IPS DF 4.7 (cell line): ENCODE measurements at regions not wholly inside any gene's neighbourhood (a gene's known extent, or its start where the extent isn't known, plus 50 kb on each side); places are given as distances from the start of the nearest gene placed in this dataset.
"Not testable (repeated sequence)": the region's sequence is repeated elsewhere in the genome, so short reads cannot be mapped to it uniquely, and the experiment has no call there.

Experiments
- DNase-seq: peaks from one replicate; pipeline ENCODE4 v3.0.0-alpha.2; 2013; ENCODE audit warnings: low spot score; ENCODE audit errors: extremely low read depth

DNA sequence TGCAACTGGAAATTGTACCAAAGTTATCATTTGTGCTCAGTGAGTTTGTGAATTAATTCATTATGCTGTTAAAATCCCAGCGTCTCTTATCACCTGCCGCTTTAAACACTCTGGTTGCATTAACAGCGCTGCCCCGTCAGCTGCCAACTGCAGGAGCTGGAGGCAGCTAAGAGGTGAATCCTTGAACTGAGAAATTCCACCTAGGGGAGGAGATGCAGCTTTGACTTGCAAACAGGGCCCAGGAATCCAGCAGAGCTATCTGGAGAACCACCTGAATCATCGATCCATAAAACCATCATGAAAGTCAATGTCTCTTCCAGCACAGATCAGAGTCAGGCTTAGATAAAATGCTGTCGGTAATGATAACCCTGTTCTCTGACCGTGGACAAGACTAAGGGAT is 140.7 kb upstream of the PTBP2 start:
- no peak for DNase-seq

DNA sequence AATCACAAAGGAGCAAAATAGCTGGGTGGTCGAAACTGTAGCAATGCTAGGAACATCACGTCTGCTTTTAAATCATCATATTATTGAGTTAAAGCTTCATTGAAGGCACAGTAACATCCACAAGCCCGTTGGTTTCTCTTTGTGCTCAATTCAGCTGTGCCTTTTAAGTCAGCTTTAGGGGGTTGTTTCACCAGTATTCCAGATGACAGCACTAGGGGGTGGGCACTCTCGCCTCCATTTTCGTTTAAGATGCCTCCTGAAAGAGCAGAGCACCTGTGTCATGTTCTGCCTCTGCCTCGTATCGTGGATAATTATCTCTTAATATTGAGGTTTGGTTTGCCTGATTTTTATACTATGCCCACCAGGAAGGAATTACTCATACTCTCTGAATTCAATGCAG is 139.8 kb upstream of the PTBP2 start:
- no peak for DNase-seq

DNA sequence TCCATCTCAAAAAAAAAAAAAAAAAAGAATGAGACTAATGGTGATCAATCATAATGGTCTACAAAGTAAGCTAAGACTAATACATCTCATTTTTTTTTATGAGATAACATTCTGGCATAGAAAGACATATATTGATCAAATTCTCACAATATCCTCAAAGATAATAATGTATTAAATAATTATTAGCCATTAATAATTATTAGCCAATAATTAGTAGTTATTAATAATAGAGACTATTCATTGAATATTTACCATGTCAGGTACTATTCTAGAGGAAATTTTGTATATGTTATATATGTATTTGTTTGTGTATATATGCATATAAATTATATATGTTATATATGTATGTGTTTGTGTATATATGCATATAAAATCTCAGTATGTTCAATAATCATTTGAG is 137.7 kb upstream of the PTBP2 start:
- DNase-seq: no peak

DNA sequence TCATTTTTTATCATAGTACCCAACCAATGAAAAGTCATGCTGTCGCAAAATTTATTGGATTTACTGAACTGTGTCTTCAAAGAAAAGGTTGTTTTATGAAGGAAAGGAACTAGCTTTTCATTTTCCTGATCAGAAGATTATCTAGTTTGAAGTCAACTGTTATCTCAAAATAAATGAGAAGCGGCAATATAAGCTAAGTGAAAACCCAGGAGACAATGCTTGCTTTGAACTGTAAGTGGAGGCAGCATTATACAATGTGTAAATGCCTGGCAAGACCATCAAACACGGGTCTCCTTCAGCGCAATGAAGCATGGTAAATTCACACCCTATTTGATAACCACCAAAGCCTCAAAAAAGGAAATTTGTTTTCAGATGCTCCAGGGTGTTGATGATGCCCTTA is 134.4 kb upstream of the PTBP2 start:
- no peak for DNase-seq

DNA sequence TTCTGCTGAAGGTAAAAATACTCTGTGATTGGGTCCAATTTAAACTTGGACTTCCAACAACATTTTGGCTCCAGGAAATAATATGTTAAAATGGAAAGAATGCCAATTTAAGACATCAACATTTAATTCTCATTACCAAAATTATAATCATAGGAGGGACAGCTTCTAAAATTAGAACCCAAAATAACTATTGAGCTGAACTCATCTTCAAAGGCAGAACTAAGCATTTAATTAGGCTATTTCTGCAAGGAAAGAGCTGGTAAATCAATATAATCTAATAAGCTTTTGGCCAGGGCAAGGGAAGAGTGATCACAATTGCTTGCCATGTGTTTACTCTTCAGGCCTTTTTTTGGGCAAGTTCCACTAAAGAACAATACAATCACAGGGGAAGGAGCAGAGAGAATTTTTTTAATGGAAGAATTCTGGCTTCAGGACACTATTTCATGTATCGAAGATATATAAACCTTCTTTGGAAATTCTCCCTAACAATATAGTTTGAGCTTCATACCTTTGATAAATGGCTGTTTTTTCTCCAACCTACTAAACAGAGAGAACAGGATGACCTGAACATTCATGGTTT is 133.1 kb upstream of the PTBP2 start:
- no peak for DNase-seq

DNA sequence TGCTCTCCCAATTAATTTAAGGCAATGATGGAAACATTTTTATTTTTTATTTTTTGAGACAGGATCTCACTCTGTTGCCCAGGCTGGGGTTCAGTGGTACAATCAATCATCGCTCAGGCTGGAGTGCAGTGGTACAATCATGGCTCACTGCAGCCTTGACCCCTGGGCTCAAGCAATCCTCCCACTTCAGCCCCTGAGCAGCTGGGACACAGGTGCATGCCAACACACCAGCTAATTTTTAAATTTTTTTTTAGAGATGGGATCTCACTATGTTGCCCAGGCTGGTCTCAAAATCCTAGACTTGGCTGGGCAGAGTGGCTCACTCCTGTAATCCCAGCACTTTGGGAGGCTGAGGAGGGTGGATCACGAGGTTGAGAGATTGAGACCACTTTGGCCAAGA is 126.1 kb upstream of the PTBP2 start:
- DNase-seq: not testable (repeated sequence)

DNA sequence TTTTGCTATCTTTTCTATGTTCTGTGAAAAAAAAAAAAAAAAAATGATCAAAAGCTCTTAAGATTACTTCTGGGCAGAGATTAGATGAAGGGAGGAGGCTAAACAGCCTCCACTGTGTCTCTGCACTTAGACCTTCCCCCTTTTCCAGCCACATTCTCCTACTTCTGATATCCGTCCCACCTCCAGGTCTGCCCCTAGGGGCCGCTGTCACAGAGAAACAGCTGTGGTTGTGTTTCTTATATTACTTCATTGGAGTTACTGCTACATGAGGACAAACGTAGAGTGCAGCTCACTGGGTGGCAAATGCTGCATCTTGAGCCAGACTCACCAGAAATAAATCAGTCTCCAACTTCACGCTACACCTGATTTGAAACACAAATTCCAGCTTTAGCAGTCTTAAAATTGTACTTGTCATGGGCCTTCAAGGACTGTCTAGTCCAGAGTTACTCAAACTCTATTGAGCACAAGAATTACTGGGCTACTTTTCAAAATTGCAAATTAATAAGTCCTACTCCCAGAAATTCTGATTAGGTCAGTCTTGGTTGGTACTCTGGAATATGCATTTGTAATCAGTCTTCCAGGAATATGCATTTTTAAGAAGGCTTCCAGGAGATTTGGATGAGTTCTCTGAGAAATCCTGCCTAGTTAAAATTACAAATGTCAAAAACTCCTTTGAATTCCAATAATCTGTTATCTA is 125.2 kb upstream of the PTBP2 start:
- peak; percentile 66 for DNase-seq

DNA sequence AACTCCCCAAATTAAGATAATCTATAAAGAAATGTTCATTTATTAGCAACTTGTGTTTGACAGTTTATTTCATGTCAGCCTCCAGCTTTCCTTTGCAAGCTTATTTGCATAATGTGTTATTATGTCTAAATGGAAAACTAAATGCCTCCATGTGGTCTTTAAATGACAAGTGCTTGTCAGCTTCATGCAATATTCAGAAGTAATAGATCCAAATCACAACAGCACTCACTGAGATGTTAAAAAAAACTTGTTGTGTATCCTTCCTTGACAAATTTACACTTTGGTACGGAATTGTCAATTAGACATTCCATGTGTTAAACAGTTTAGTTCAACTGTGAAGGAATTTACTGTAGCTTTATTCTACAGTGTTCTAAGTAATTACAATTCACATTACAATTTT is 124.4 kb upstream of the PTBP2 start:
- no peak for DNase-seq

DNA sequence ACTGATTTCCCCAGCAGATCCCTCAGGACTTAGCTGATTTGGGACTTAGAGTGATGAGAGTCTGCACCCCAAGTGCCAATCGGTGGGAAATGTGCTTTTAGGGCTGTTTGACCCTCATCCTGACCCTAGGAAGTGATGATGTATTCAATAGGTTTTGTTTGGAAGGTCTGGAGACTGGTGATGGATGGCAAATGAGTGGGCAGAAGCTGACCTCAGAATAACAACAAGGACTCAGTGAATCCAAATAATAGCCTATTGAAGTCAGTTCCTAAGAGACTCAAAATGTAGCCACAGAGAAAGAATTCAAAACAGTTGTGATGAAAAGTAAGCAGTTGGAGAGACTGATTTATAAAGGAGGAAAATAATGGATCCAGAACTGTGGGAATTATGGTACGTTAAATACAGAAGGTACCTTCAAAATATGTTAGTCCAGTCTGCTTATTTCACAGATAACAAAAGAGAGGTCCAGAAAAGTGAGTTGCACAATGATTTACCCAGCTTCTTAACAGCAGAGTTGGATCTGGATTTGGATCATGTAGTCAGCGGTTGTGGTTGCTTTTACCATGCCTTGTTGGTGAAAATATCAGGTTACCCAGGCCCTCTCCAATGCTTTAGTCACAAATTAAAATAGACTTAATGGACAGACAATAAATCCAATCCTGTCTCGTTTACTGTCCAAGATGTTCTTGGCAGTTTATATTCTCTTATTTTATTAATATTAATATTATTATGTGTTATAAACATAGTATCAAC is 123.0 kb upstream of the PTBP2 start:
- no peak for DNase-seq

DNA sequence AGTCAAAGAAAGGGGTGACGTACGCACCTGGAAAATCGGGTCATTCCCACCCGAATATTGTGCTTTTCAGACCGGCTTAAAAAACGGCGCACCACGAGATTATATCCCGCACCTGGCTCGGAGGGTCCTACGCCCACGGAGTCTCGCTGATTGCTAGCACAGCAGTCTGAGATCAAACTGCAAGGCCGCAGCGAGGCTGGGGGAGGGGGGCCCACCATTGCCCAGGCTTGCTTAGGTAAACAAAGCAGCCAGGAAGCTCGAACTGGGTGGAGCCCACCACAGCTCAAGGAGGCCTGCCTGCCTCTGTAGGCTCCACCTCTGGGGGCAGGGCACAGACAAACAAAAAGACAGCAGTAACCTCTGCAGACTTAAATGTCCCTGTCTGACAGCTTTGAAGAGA is 117.0 kb upstream of the PTBP2 start:
- DNase-seq: not testable (repeated sequence)

DNA sequence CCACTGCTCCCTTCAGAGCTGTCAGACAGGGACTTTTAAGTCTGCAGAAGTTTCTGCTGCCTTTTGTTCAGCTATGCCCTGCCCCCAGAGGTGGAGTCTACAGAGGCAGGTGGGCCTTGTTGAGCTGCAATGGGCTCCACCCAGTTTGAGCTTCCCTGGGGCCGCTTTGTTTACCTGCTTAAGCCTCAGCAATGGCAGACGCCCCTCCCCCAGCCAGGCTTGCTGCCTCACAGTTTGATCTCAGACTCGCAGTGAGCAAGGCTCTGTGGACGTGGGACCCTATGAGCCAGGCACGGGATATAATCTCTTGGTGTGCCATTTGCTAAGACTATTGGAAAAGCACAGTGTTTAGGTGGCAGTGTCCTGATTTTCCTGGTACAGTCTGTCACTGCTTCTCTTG is 104.2 kb upstream of the PTBP2 start:
- DNase-seq: not testable (repeated sequence)

DNA sequence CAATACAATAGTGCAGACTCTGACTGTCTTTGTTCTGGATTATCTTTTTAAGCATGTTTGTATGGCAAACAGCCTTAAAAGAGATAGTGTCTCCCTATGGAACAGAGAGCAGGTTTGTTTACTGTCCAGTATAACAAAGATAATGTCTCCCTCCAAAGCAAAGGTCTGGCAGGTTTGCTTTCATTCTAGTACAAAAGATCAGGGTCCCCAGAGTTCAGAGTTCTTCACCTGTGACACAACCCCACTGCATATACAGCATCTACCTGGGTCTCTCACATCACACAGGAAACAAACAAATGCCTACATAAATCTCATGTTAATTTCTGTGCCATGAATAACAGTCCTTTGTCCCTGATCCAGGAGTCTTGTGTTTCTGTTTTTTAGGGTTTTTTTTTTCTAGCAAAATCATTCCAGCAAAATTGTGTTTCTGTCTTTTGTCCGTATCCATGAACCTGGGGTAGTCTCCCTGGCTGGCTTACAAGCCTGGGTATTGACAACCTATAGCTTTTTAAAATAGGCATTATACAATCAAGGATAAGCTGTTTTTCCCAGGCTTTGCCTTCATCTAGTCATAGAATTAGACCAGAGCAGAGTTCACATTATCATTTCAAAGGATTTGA is 89.4 kb upstream of the PTBP2 start:
- no peak for DNase-seq

DNA sequence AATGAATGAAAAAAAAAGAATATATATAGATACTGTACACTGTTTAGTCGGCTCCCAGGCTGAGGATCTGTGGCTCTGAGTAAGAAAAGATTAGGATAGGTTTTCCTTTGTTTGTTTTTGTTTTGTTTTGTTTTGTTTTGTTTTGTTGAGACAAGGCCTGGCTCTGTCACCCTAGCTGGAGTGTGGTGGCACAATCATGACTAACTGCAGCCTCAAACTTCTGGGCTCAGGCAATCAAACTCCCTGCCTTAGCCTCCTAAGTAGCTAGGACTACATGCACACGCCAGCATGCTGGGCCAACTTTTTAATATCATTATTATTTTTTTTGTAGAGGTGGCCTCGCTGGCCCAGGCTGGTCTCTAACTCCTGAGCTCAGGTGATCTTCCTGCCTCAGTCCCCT is 87.9 kb upstream of the PTBP2 start:
- no peak for DNase-seq

DNA sequence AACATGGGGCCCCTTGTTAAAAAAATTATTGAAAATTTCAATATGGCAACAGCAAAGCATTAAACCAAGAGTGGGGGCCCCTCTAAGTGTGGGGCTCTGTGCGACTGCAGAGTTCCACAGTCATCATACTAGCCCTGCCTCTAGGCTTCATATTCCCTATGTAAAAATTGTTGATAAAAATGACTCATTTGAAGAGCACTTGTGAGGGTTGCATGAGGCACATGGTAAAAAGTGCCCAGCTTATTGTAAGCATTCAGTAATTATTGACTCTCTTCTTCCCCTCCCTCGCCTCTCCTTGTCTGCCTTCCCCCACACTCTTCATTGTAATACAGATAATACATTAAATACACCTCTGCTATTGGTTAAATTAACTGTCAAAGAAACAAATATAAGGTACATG is 86.7 kb upstream of the PTBP2 start:
- DNase-seq: no peak

DNA sequence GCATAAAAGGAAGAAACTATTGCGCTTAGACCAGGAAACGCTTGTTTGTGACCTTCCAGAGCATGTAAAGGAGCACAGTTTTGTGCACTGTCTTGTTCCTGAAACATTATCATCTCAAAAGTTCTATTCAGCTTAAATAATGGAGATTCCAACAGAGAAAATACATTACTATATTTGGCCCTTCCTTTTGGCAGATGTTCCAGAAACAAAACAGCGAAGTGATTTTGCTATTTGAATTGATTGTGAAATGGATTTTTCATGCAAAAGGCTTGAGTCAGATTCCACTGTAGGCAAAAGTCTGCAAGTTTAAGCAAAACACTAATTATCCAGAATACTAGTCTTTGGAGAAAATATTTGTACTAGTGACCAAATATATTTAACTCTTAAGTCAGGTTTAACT is 80.3 kb upstream of the PTBP2 start:
- no peak for DNase-seq

DNA sequence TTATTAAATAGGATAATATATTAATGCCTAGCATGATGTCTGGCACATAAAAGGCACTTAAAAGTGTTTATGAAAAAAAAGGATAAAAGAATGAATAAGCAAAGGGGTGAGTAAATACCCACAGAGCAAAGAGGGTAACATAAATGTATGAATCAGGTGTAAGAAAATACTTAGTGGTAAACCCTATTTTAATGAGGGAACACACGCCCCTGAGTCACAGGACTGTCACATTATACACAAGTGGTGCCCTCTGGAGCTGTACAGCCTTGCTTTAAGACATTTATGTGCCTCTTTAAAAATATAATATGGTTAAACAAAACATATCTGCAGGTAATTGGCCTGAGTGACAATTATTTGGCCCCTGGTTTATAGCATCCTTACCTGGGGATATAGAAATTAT is 78.1 kb upstream of the PTBP2 start:
- DNase-seq: no peak

DNA sequence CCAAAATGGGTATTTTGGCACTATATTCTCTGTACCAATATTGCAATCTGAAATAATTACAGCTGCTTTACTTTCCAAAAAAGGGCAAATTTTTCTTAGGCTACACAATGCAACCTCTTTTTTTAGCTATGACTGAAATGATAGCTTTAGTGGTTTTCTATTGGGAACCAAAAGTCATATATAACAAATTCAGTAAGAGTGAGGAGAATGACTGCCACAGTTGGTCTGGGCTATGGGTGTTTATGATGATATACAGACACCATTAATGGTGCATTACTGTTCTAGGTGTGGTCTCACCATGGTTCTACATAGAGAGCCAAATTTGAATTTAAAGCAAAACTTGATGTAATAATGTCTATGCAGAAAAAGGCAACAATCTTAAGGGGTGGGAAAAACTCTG is 72.3 kb upstream of the PTBP2 start:
- no peak for DNase-seq

DNA sequence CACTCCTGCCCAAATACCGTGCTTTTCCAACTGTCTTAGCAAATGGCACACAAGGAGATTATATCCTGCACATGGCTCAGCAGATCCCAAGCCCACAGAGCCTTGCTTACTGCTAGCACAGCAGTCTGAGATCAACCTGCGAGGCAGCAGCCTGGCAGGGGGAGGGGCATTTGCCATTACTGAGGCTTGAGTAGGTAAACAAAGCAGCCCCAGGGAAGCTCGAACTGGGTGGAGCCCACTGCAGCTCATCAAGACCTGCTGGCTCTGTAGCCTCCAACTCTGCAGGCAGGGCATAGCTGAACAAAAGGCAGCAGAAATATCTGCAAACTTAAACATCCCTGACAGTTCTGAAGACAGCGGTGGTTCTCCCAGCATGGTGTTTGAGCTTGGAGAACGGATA is 70.1 kb upstream of the PTBP2 start:
- no peak for DNase-seq

DNA sequence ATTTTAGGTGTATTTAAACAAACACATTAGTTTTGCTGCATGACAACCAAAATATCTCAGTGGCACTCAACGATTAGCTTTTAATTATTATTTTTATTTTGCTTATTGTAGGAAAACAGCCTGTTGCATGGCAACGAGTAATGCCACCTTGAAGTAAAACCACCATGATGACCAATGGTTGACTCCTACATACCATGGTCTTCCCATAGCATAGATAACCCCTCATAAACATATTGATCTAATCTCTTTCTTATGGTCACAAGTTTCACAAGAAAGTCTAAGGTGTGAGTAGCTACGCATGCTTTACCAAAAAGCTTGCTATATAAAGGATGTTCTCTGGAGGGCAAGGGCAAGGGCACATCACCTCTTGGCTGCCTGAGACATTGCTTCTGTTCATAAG is 61.5 kb upstream of the PTBP2 start:
- no peak for DNase-seq

DNA sequence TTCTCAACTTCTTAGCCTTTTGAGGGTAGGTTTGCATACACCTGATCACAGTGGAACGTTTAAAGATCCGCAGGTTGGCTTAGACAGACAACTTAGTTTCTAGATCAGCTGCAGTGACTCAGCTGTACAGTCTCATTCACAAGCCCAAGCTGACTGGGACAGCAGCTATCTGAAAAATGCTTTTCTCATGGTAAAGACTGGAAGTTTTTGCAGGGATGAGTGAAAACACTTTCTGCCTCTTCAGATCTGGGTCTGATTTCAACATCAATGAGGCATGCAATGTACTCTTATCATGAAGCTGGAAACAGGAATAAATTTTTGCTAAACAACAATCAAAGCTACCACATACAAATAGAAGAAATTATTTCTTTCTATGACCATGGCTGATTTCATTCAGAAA is 61.1 kb upstream of the PTBP2 start:
- no peak for DNase-seq
